Esophagus squamous epithelium (tissue), 5 donors: ENCODE measurements at regions not wholly inside any gene's neighbourhood (a gene's known extent, or its start where the extent isn't known, plus 50 kb on each side); places are given as distances from the start of the nearest gene placed in this dataset.

Experiments used
- DNase-seq: peaks from one replicate; lab custom pipeline; 2025; lab: John Stamatoyannopoulos, UW
- H3K27ac ChIP-seq, 4 donors: fragments of 200-600 bp; sonication (generic); one replicate each; pipeline ENCODE4 v1.5.1; 2016 to 2019; ENCODE audit warnings: mild to moderate bottlenecking in 1 of 4
- H3K27me3 ChIP-seq, 4 donors: fragments of 200-600 bp; sonication (generic); 1 replicate in 3 of 4; 2 replicates in 1 of 4; pipeline versions ENCODE4 v1.5.1 to v1.6.0; 2017 to 2021; ENCODE audit warnings: antibody characterized with exemption in 1 of 4
- H3K36me3 ChIP-seq, 3 donors: fragments of 200-600 bp; sonication (generic); one replicate each; pipeline ENCODE4 v1.5.1; 2016 to 2019
- H3K4me1 ChIP-seq, 3 donors: fragments of 200-600 bp; sonication (generic); one replicate each; pipeline ENCODE4 v1.5.1; 2017 to 2019
- H3K4me3 ChIP-seq, 4 donors: fragments of 200-600 bp; sonication (generic); 1 replicate in 3 of 4; 2 replicates in 1 of 4; pipeline ENCODE4 v1.5.1; 2016 to 2019; ENCODE audit warnings: mild to moderate bottlenecking in 2 of 4, moderate library complexity in 1 of 4
- H3K9me3 ChIP-seq, 3 donors: fragments of 200-600 bp; sonication (generic); one replicate each; pipeline ENCODE4 v1.5.1; 2016 to 2019
- CTCF ChIP-seq, 6 experiments: fragments of 450-650 bp in 4 of 6; fragments of 200-600 bp in 2 of 6; sonication (generic) in 2 of 6; IDR thresholded peaks; one replicate each; pipeline ENCODE4 v1.5.1; 2016 to 2019; ENCODE audit warnings: antibody characterized with exemption in 6 of 6, mild to moderate bottlenecking in 4 of 6, moderate library complexity in 4 of 6
- POLR2A ChIP-seq, 4 donors: fragments of 450-650 bp; IDR thresholded peaks; one replicate each; pipeline ENCODE4 v1.6.1; 2017; ENCODE audit warnings: antibody characterized with exemption in 4 of 4, mild to moderate bottlenecking in 4 of 4, moderate library complexity in 3 of 4
- WGBS, 2 donors: methylation state at CpG; one replicate each; pipeline ENCODE4 v1.1.5; 2018; 5-methylcytosine and 5-hydroxymethylcytosine counted together
- intact Hi-C: fragments of 100-400 bp; cut with DNase I; formaldehyde crosslinking; loops from one replicate; pipeline ENCODE4 v1.15.0; 2022
- donor health status: DM: yes; HTN: yes; CAD: no.

DNA sequence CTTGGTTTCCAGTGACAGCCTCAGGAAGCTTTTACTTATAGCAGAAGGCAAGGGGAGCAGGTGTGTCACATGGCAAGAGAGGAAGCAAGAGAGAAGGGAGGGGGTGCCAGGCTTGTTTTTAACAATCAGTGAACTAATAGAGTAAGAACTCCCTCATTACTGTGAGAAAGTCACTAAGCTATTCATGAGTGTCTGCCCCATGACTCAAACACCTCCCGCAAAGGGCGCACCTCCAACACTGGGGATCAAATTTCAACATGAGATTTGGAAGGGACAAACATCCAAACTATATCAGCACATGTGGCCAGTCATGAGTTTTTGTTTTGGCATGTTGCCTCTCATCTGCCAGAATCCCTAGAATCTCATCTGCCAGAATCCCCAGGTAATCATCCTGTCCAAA is 183.5 kb upstream of the C1QTNF7 start:
- H3K4me3 ChIP-seq, result no peak overlapping the region
- H3K27ac ChIP-seq, result no peak overlapping the region
- 83 to 85% methylated on average over 2 of the region's 2 CpGs for WGBS, 2 donors
- no peak for DNase-seq
- H3K4me1 ChIP-seq, result no peaks in the 10 kb centered on the region
- no peaks in the 10 kb centered on the region for H3K36me3 ChIP-seq
- no peaks in the 10 kb centered on the region for H3K27me3 ChIP-seq
- TF ChIP-seq CTCF (IDR thresholded peaks at IDR 0.05) (no peak), POLR2A (IDR thresholded peaks at IDR 0.05) (no peak)
- intact Hi-C loops, result no loop called here
- no peaks in the 10 kb centered on the region for H3K9me3 ChIP-seq

GRCh38 chr4:15245006-15245530 is 182.8 kb upstream of the C1QTNF7 start:
- TF ChIP-seq POLR2A (IDR thresholded peaks at IDR 0.05) (no peak), CTCF (IDR thresholded peaks at IDR 0.05) (no peak)
- H3K4me1 ChIP-seq, result peaks cover 0 to 3% (median 0%) of the 10 kb centered on the region in 3 donors
- H3K36me3 ChIP-seq, result no peaks in the 10 kb centered on the region
- intact Hi-C loops, result no loop called here
- H3K27ac ChIP-seq, result no peak overlapping the region
- H3K4me3 ChIP-seq, result no peak overlapping the region
- no peaks in the 10 kb centered on the region for H3K27me3 ChIP-seq
- no peaks in the 10 kb centered on the region for H3K9me3 ChIP-seq
- 58 to 81% methylated on average over 3 of the region's 3 CpGs for WGBS, 2 donors
- no peak for DNase-seq

DNA sequence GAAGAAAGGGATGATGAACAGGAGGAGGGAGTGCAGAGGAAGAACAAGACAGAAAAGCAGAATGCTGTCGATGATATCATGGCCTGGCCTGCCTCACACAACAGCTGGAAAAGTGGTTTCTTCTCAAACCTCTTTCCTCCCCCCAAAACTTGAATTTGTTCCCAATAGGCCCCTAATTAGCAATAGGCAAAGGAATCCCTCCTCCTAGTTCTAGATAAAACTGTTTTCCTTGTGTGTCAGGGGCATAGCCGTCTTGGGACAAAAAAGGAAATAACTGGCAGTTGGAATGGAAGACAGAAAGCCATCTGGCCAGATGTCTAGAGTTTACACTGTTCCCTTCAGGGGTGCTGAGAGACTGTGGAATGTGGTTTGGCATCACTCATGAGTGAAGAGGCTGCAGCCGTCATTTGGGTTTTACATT is 177.8 kb upstream of the C1QTNF7 start:
- peaks cover 0 to 3% (median 0%) of the 10 kb centered on the region in 3 donors for H3K4me1 ChIP-seq
- 47 to 65% methylated on average over 2 to 3 of the region's 3 CpGs for WGBS, 2 donors
- no peaks in the 10 kb centered on the region for H3K27me3 ChIP-seq
- no peaks in the 10 kb centered on the region for H3K36me3 ChIP-seq
- intact Hi-C loops, result no loop called here
- no peak overlapping the region for H3K27ac ChIP-seq
- no peak for DNase-seq
- no peak for TF ChIP-seq CTCF (IDR thresholded peaks at IDR 0.05)
- no peak for TF ChIP-seq POLR2A (IDR thresholded peaks at IDR 0.05)
- H3K4me3 ChIP-seq, result no peak overlapping the region
- H3K9me3 ChIP-seq, result no peaks in the 10 kb centered on the region

GRCh38 chr4:15253349-15253748 is 174.5 kb upstream of the C1QTNF7 start:
- Histone ChIP-seq H3K36me3 (no peaks in the 10 kb centered on the region), H3K27me3 (no peaks in the 10 kb centered on the region), H3K4me1 (peaks cover 0 to 3% (median 0%) of the 10 kb centered on the region in 3 donors), H3K4me3 (no peak overlapping the region), H3K9me3 (no peaks in the 10 kb centered on the region), H3K27ac (no peak overlapping the region)
- no peak for DNase-seq
- TF ChIP-seq POLR2A (IDR thresholded peaks at IDR 0.05), result no peak
- no peak for TF ChIP-seq CTCF (IDR thresholded peaks at IDR 0.05)
- intact Hi-C loops, result no loop called here
- WGBS, 2 donors, result 59 to 70% methylated on average over 4 of the region's 4 CpGs

DNA sequence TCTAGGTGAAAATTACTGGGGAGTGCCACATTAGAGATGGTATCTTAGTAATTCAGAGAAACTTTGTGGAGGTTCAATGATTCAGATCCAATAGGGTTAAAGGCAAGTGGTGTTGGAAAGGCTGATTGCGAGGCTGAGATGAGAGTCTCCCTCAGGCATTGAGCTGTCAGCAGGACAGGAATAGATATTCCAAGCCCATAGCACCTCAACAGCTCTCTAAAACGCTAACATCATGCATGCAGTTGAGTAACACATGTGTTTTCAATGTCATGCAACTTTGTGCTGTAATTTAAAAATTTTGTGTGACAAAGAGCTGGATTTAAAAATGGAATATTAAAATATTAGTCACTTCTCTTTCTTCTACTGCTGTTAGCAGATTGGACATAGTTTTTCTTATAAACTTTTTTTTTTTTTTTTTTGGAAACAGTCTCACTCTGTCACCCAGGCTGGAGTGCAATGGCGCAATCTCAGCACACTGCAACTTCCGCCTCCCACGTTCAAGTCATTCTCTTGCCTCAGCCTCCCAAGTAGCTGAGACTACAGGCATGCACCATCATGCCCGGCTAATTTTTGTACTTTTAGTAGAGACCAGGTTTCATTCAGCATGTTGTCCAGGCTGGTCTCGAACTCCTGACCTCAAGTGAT is 173.5 kb upstream of the C1QTNF7 start:
- no peak for DNase-seq

More for the DNA sequence above, 173.5 kb upstream of the C1QTNF7 start:
- intact Hi-C loops, result no loop called here
- 47 to 56% methylated on average over 7 of the region's 7 CpGs for WGBS, 2 donors
- H3K4me1 ChIP-seq, result peaks cover 0 to 3% (median 0%) of the 10 kb centered on the region in 3 donors
- TF ChIP-seq CTCF (IDR thresholded peaks at IDR 0.05), result no peak
- H3K36me3 ChIP-seq, result no peaks in the 10 kb centered on the region
- no peak overlapping the region for H3K4me3 ChIP-seq
- H3K9me3 ChIP-seq, result no peaks in the 10 kb centered on the region
- no peak overlapping the region for H3K27ac ChIP-seq
- H3K27me3 ChIP-seq, result no peaks in the 10 kb centered on the region
